Kidney tubule cell (primary cell): ENCODE measurements at regions not wholly inside any gene's neighbourhood (a gene's known extent, or its start where the extent isn't known, plus 50 kb on each side); places are given as distances from the start of the nearest gene placed in this dataset.

ENCODE experiments used
- DNase-seq: peaks from one replicate; pipeline ENCODE4 v3.0.0-alpha.2; 2018; ENCODE audit warnings: low spot score

DNA sequence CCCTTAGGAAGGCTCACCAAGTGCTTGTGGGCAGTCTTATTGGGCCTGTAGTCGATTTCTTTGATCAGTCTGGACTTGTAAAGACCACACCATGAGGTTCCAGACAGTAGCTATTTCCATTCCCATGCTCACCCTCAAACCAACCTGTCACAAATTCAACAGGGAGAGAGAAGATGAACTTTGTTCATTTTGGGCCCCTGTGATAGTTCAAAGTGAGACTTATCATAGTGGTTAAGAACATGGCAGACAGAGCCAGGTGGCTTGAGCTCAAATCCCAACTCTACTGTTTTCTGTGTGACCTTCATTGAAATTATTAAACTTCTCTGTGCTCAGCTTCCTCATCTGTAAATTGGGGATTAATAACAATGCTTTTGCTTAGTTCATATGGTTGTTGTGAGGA is 53.9 kb upstream of the CTLA4 start:
- no peak for DNase-seq

DNA sequence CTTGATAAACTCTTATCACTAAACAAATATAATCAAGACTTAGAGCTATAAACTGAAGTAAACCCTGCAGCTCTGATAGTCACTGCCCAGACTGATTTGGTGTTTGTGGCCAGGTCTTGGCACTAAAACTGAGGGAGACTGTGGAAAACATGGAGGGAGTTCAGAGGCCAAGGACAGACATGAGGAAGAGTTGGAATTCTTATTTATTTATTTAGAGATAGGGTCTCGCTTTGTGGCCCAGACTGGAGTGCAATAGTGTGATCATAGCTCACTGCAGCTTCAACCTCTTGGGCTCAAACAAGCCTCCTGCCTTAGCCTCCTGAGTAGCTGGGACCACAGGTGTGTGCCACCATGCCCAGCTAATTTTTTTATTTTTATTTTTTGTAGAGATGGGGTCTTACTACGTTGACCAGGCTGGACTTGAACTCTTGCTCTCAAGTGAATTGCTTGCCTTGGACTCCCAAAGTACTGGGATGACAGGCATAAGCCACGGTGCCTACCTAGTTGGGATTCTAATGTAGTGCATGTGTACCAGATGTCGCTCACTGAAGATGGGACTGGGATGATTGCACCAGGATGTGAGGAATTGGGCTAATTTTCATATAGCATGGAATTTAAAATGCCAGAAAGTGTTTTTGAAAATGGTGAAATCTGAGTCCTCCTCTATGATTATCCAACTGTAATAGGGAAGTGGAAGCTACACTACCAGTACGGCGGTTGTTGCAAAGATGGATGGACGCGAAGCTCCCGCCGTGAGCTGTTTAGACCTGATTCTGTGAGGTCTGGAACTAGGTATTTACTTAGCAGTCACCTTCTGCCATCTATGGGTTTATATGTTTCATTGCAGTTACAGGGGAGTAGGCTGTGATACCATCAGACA is 52.7 kb upstream of the CTLA4 start:
- peak; percentile 81 for DNase-seq

DNA sequence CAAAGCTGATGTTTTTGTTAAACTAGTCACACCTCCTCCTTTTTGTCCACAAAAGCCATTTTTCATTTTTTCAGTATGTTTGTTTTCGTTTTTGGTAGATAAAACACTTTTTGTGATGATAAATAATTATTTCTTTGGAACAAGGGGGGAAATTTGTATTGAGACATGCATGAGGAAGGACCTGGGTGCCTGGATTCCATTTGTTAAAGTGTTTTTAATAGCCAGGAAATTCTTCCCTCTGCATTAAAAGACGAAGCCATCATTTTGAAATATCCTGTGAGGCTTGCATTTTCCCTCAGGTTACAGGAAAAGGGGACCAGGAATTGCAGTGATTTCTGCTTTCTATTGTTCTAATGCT is 52.1 kb upstream of the CTLA4 start:
- DNase-seq = no peak

DNA sequence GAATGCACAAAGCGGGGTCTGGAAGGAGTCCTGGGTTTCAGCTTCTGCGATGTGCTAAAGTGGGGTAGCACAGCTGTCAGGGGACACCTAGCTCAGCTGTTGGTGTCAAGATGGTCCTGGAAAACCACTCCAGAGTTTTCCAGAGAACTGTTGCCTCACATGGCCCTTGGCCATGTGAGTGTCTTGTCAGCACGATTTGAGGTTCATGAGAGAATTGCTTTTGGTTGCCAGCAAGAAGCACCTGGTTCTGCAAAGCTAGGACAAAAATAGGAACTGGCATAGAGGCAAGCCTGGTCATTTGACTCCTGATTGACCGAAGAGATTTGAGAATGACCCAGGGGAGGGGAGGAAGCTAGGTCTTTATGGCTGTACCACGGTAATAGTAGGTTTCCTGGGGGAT is 50.4 kb upstream of the CTLA4 start:
- no peak for DNase-seq
